Upper lobe of right lung (tissue), 1 donor: ENCODE measurements at regions not wholly inside any gene's neighbourhood (a gene's known extent, or its start where the extent isn't known, plus 50 kb on each side); places are given as distances from the start of the nearest gene placed in this dataset.

Source experiments
- ATAC-seq: fragments of 200-7000 bp; cut with Tn5 transposase; one replicate; pipeline ENCODE4 v1.9.1; 2020; ENCODE audit warnings: mild to moderate bottlenecking, moderate library complexity
- DNase-seq: peaks from one replicate; pipeline ENCODE4 v3.0.0-alpha.2; 2020
- H3K27ac ChIP-seq: fragments of 200-600 bp; one replicate; pipeline ENCODE4 v1.8.0; 2022
- H3K27me3 ChIP-seq: fragments of 200-600 bp; one replicate; pipeline ENCODE4 v1.8.0; 2022; ENCODE audit warnings: mild to moderate bottlenecking
- H3K36me3 ChIP-seq: fragments of 200-600 bp; one replicate; pipeline ENCODE4 v1.8.0; 2022
- H3K4me1 ChIP-seq: fragments of 200-600 bp; one replicate; pipeline ENCODE4 v1.8.0; 2022
- H3K4me3 ChIP-seq: fragments of 200-600 bp; one replicate; pipeline ENCODE4 v1.8.0; 2022; ENCODE audit warnings: mild to moderate bottlenecking
- H3K9me3 ChIP-seq: fragments of 200-600 bp; one replicate; pipeline ENCODE4 v1.8.0; 2022
- CTCF ChIP-seq: fragments of 200-600 bp; IDR thresholded peaks from one replicate; pipeline ENCODE4 v1.8.0; 2022; ENCODE audit warnings: antibody characterized with exemption
- intact Hi-C: fragments of 100-400 bp; cut with DNase I; formaldehyde crosslinking; loops from one replicate; pipeline ENCODE4 v1.11.0; 2022
- donor health status: DM: no; HTN: yes; CAD: no; lungs with severe emphysema.

GRCh38 chr3:21297304-21297703 lies 453.7 kb downstream of the ZNF385D start:
- intact Hi-C loops, result no loop called here
- no peak for TF ChIP-seq CTCF
- no peak for DNase-seq

GRCh38 chr3:21294768-21295167 lies 456.2 kb downstream of the ZNF385D start:
- no peaks in the 10 kb centered on the region for H3K27me3 ChIP-seq
- no peak for TF ChIP-seq CTCF
- H3K36me3 ChIP-seq, result no peaks in the 10 kb centered on the region
- intact Hi-C loops, result no loop called here
- no peaks in the 10 kb centered on the region for H3K9me3 ChIP-seq
- ATAC-seq (no peak), DNase-seq (no peak)
- no peak overlapping the region for H3K27ac ChIP-seq
- no peak overlapping the region for H3K4me3 ChIP-seq
- H3K4me1 ChIP-seq, result no peaks in the 10 kb centered on the region

More at GRCh38 chr3:21297304-21297703, 453.7 kb downstream of the ZNF385D start:
- Histone ChIP-seq H3K27ac (no peak overlapping the region), H3K4me1 (no peaks in the 10 kb centered on the region), H3K4me3 (no peak overlapping the region), H3K27me3 (no peaks in the 10 kb centered on the region), H3K9me3 (no peaks in the 10 kb centered on the region), H3K36me3 (no peaks in the 10 kb centered on the region)
- ATAC-seq, result no peak

- Histone ChIP-seq H3K27ac (no peak overlapping the region), H3K9me3 (no peaks in the 10 kb centered on the region), H3K36me3 (no peaks in the 10 kb centered on the region), H3K4me1 (no peaks in the 10 kb centered on the region), H3K4me3 (no peak overlapping the region), H3K27me3 (no peaks in the 10 kb centered on the region)
- intact Hi-C loops, result no loop called here
- DNase-seq, result no peak
- no peak for ATAC-seq
- no peak for TF ChIP-seq CTCF
Measured at GRCh38 chr3:21292971-21293370, 458.0 kb downstream of the ZNF385D start.

- peak; percentile 55 for TF ChIP-seq CTCF
- H3K4me1 ChIP-seq, result no peaks in the 10 kb centered on the region
- DNase-seq (no peak), ATAC-seq (no peak)
- no peaks in the 10 kb centered on the region for H3K36me3 ChIP-seq
- intact Hi-C loops, result no loop called here
- no peak overlapping the region for H3K27ac ChIP-seq
- H3K27me3 ChIP-seq, result no peaks in the 10 kb centered on the region
- no peaks in the 10 kb centered on the region for H3K9me3 ChIP-seq
- no peak overlapping the region for H3K4me3 ChIP-seq
Measured at GRCh38 chr3:21290557-21290956, 460.5 kb downstream of the ZNF385D start.

- Histone ChIP-seq H3K4me1 (no peaks in the 10 kb centered on the region), H3K9me3 (no peaks in the 10 kb centered on the region), H3K27ac (no peak overlapping the region), H3K4me3 (no peak overlapping the region), H3K36me3 (no peaks in the 10 kb centered on the region), H3K27me3 (no peaks in the 10 kb centered on the region)
- intact Hi-C loops, result no loop called here
- ATAC-seq (no peak), DNase-seq (no peak)
- TF ChIP-seq CTCF, result no peak
Measured at GRCh38 chr3:21274079-21274571, 476.9 kb downstream of the ZNF385D start.
